ENCODE measurements at regions not wholly inside any gene's neighbourhood (a gene's known extent, or its start where the extent isn't known, plus 50 kb on each side); places are given as distances from the start of the nearest gene placed in this dataset.
A peak's percentile ranks its signal among the peaks of the same experiment; 100 is the strongest.
"Not testable (repeated sequence)": the region's sequence is repeated elsewhere in the genome, so short reads cannot be mapped to it uniquely, and the experiment has no call there.

GRCh38 chr2:236988690-236989624 lies 96.7 kb upstream of the COPS8 start:
- no peak for DNase-seq (ENCODE audit: low read depth in 2 of 2)

- DNase-seq (ENCODE audit: low read depth in 2 of 2), result no peak
These were observed 95.1 kb upstream of the COPS8 start for GRCh38 chr2:236990552-236990951.

- no peak for DNase-seq (ENCODE audit: low read depth in 2 of 2)
These were observed 93.8 kb upstream of the COPS8 start for GRCh38 chr2:236991874-236992273.

GRCh38 chr2:236993286-236993685 lies 92.4 kb upstream of the COPS8 start:
- no peak for DNase-seq (ENCODE audit: low read depth in 2 of 2)

GRCh38 chr2:236994361-236994760 lies 91.3 kb upstream of the COPS8 start:
- DNase-seq (ENCODE audit: low read depth in 2 of 2), result no peak

GRCh38 chr2:236997069-236997715 lies 88.5 kb upstream of the COPS8 start:
- DNase-seq (ENCODE audit: low read depth in 2 of 2), result no peak

- no peak for DNase-seq (ENCODE audit: low read depth in 2 of 2)
These were observed 87.5 kb upstream of the COPS8 start for GRCh38 chr2:236998236-236998635.

- no peak for DNase-seq (ENCODE audit: low read depth in 2 of 2)
These were observed 86.9 kb upstream of the COPS8 start for GRCh38 chr2:236998758-236999157.

GRCh38 chr2:237000481-237000880 lies 85.2 kb upstream of the COPS8 start:
- DNase-seq (ENCODE audit: low read depth in 2 of 2), result no peak

GRCh38 chr2:237005341-237005740 lies 80.3 kb upstream of the COPS8 start:
- not testable (repeated sequence) for DNase-seq (ENCODE audit: low read depth in 2 of 2)

- DNase-seq (ENCODE audit: low read depth in 2 of 2), result no peak
These were observed 74.4 kb upstream of the COPS8 start for GRCh38 chr2:237011206-237011795.

- DNase-seq (ENCODE audit: low read depth in 2 of 2), result no peak
These were observed 73.7 kb upstream of the COPS8 start for GRCh38 chr2:237012004-237012403.

GRCh38 chr2:237012577-237013267 lies 73.0 kb upstream of the COPS8 start:
- DNase-seq (ENCODE audit: low read depth in 2 of 2), result no peak

GRCh38 chr2:237016121-237016915 lies 69.4 kb upstream of the COPS8 start:
- no peak for DNase-seq (ENCODE audit: low read depth in 2 of 2)

GRCh38 chr2:237020090-237020489 lies 65.6 kb upstream of the COPS8 start:
- no peak for DNase-seq (ENCODE audit: low read depth in 2 of 2)

- DNase-seq (ENCODE audit: low read depth in 2 of 2), result no peak
These were observed 63.2 kb upstream of the COPS8 start for GRCh38 chr2:237022533-237022932.

- DNase-seq (ENCODE audit: low read depth in 2 of 2), result no peak
These were observed 61.4 kb upstream of the COPS8 start for GRCh38 chr2:237024255-237024654.

GRCh38 chr2:237025090-237025865 lies 60.4 kb upstream of the COPS8 start:
- no peak for DNase-seq (ENCODE audit: low read depth in 2 of 2)

- DNase-seq (ENCODE audit: low read depth in 2 of 2), result peak; percentile 2 to 18
These were observed 58.5 kb upstream of the COPS8 start for GRCh38 chr2:237026981-237027711.

GRCh38 chr2:237027712-237028029 lies 58.0 kb upstream of the COPS8 start:
- DNase-seq (ENCODE audit: low read depth in 2 of 2), result no peak

Measured in stimulated activated CD4-positive, alpha-beta T cell treated with anti-CD3 and anti-CD28 coated beads, Interleukin-15, amount 100 ng/mL, for 48 hours (primary cell).